UCSD-AML1 (cell line): ENCODE measurements at regions not wholly inside any gene's neighbourhood (a gene's known extent, or its start where the extent isn't known, plus 50 kb on each side); places are given as distances from the start of the nearest gene placed in this dataset.

Experiments
- DNase-seq: peaks from one replicate; lab custom pipeline; 2025; ENCODE audit not compliant: unreplicated experiment; lab: John Stamatoyannopoulos, UW

DNA sequence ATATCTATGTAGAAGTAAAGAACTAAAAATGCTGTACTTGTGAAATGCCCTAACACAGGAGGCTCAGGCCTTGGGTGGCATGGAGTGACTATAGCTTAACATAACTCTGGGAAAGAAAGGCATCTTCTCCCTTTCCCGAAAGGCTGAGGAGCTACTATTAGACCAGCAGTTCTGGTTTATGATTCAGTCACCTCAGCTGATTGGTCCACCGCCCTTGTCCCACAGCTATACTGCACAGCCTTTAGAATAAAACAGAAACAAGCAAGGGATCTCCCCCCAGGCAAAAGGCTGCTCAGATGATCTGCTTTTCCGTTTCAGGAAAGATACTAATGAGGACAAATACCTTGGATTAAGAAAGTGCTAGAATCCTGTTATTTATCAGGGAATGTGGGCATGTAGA is 171.3 kb downstream of the SNCA start:
- no peak for DNase-seq

DNA sequence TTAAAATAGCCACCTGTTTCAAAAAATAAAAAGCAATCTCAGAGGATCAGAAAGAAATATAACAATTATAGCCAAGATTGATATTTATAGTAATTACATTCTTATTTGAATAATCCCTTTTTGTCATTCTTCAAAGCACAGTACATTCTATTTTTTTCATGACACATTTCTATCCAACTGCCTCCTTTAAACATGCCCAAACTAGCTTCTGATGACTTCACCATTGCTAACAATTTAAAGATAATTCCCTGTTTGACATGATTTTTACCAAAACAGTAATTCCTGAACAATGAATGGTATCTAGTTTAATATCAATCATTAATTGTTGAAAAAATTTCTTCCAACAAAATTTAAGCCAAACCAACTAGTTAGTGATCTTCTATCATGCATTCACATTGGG is 172.4 kb downstream of the SNCA start:
- DNase-seq = no peak

DNA sequence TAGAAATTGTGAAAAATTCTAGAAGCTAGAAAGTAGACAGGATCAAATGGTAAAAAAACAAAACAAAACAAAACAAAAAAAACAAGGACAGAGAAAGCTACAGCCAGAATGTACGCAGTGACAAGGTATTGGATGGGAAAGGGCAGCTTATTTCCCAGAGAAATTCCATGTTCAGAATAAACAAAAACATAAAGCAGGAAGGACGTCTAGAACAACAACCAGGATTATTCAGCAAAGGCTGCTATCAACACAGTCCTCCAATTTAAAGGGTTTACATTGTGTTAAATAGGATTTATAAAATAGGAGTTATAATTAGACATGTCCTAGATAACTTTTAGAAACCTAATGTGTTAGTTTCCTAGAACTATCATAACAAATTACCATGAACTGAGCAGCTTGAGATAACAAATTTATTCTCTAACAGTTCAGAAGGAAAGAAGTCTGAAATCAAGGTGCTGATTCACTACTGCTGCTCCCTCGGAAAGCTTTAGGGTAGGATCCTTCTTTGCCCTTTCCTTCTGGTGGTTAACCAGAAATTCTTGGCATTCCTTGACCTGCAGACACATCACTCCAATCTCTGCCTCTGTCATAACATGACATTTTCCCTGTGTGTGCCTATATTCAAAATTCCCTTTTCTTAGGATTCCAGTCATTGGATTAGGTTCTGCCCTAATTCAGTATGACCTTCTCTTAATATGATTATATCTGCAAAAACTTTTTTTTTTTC is 175.6 kb downstream of the SNCA start:
- DNase-seq = no peak

DNA sequence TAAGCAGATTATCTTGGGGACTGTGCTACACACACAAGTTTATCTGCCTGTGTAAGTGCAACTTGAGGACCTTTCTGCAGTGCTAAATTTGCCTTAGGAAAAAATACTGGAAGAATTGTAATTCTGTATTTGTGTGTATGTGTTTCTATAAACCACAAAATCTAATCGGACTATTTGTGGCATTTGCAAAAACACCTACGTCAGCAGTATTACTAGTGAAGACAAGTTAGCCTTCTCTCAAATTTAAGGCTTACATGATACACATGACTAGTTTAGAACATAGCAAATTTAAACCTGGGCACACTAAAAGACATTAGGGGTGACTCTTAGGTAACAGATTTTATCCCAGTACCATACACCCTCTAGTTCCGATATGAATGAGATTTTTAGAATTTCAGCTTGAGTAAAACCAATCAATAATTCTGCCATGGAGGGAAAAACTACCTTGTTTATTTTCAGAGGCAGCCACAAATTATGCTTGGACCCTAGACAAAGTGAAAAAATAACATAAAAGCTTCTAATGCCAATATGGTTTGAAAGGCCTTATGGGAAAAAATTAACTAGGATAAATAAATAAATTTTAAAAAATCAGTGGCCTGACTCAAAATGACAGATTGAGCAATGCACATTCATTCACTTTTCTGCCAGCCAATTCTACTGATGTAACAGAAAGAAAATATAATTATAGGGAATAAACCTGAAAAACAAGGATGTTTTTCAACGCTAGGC is 176.4 kb downstream of the SNCA start:
- DNase-seq = no peak

DNA sequence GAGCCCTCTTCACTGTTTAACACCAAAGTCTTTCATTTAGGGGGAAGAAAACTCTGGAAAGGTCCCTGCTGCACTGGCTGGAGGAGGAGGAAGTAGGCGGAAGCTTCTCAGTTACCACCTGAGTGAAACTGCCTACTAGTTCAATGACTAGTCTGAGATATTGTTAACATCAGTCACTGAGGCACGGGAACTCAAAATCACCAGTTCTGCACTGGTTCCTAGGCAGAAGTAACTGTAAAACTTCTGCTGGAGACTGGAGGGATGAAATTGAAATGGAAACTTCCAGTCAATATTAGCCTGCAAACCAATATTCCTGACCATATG is 178.3 kb downstream of the SNCA start:
- DNase-seq = no peak

DNA sequence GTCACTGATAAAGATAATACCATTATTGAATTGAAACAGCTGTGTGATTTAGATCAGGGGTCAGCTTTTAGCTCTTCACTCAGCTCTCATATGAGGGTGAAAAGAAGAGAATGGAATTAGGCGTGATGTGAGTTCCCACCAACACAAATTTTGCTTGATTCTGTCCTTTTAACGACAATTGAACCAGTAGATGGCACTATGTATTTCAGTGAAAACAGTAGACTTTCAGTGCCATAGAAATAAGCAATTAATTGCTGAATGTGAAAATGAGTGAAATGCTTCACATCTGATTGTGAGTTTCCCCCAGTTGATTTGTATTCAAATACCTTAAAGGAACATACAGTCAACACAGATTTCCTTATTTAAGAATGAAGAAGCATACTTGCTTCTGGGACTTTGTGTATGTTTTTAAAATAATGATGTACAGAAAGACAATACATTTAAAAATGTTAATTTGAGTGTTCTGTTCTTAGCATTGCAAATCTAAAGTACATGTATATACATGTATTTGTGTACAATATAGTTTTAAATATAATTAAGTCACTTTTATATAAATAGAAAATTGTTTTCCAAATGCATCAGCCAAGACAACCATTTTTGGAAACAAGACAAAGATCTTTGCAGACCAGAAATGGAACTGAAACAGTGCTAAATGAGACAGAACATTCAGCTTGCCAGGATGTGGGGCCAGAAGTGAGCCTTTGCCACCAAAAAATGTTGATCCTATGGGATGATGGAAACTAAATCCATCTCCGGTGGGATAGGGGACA is 178.8 kb downstream of the SNCA start:
- DNase-seq = no peak

DNA sequence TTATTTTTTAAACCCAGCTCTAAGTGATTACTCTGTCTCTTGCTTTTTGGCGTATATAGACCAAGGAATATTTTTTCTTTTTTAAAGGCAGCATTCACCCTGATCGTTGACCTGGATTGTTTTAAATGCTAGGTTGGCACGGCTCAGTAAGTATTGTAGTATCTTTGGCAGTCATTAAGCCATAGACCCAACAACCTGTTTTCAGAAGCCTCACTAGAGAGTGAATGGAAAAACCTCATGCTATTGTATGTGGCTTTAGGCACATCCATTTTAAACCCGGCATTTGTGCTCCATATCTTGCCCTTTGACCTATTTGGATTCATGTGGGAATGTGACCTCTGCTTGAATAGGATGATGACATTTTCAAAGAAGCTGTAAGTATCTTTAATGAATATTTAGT is 183.9 kb downstream of the SNCA start:
- no peak for DNase-seq

DNA sequence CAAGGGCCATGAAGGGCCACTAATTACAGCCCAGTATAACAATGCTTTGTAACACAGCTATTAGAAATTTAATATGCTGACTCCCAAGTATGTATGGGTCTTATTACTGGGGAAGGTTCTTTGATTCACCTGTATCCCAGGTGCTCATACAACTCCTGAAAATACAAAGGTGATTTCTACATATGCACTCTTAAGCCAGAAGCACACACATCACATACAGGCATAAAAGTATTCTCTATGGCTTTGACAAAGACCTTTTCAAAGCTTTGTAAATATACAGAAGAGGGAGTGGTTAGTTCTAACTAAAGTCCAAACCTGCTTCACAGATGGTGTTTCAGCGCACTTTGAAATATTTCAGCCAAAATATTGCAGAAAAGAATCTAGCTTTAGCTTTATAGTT is 191.5 kb downstream of the SNCA start:
- DNase-seq = no peak

DNA sequence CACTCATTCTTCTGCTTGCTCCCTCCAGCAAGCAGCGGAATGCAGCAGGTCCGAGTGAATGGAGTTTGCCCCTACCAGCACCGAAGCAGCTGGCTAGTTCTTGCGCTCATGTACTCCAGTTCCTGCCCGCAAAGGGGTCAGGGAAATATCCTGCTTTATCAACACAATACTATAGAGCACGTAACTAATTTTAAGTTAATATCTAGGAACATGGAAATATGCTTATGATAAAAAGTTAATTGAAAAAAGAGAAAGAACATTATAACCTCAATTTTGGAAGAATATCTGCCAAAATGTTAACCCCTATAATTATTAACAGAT is 195.6 kb downstream of the SNCA start:
- DNase-seq = no peak

DNA sequence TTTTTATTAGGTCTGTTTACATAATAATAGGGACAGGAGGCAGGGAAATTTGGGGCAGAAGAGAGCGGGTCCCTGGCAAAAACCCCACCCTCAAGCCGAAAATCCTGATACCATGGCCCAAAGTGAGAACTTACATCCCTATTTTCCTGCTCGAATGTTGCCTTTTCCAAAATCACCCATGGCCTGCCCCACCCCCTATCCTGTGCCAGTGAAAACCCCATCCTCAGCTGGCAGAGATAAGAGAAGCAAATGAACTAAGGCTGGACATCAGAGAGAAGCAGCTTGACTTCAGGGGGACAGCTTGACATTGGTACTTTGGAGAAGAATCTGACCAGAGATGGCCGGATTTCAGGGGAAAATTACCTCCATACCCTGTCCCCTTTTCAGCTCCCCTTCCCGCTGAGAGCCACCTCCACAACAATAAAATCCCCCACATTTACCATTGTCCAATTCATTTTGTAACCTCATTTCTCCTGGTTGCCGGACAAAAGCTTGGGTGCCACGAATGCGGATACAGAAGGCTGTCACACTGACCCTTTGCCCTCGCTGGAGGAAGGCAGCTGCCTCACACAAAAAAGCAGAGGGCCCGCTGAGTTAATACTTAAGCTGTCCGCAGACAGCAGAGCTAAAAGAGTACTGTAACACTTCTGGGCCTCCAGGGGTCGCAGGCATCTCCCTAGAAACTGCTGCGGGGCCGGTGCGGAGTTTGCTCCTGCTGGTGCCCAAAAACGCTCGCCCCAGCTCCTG is 196.2 kb downstream of the SNCA start:
- peak; percentile 17 for DNase-seq

DNA sequence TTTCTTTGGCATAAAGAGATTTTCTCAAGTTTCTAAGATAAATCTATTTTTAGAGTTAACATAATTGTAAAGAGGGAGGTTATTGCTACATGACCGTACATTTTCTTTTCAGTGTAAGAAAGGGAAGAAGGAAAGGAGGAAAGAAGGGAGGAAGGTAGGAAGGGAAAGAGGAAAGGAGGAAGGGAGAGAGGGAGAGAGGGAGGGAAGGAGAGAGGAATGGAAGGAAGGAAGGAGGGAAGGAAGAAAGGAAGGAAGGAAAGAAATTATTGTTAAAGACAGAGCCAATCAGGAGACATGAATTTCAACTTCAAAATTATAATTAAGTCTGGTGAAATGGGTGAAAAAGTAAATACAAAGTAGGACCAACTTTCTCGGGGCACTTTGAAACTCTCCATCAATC is 197.6 kb downstream of the SNCA start:
- DNase-seq = no peak

DNA sequence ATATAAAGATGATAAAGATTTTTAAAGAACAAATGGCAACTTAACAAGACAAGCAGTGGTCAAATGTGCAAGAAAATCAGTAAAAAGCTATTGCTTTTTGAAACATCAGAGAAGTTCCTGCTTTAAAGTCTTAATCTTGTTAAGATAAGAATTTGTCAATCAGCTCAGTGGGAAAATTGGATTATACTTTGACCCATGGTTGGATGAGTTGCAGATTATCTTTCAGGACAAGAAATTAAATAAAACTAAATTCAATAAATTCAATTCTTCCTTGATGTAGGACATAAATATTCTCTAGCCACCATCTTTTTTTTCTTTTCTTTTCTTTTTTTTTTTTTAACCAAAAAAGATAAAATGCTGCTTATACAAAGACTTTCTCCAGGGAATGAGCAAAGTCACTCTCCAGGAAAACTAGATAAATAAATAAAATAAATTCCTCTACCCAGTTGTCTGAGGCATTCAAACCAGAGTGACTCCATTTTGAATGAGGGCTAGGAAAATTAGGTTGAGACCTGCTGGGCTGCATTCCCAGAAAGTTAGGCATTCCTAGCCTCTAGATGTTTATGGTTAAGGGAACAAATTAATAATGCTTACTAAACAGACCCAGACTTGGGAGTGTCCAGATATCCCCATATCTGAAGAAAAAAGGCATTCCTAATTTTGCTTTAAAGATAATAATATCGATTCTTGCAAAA is 211.2 kb downstream of the SNCA start:
- DNase-seq = no peak

DNA sequence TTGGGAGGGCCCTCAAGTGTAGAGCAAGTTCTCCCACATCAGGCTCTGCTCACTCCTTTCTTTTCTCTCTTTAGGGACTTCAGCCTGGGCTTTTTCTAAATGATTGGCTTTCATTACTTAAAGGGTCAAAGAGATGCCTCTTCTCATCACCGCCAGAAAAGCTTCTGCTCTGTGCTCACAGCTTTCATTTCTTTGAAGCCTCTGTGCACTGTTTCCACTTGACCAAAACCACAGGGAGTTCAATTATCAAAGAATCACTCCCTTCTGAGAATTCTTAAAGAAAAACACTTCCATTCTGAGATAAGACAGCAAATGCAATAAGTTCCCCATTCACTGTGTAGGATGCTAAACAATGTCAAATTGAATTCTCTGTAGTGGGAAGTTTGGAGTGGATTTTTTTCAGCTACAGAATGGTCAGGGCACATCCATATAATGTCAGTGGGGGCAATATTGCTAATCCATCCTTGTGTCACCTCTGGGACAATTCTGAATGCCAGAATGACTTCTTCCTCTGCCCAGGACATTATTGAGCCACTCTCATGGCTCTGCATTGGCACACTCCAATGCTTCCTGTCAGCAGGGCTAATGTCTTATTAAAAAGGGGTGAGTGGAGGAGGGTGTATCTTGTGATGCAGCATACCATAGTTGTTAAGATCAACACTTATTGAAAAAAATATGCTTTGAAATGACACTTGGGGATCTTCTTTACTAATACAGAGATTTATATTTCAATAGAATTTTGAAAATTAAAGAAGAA is 217.6 kb downstream of the SNCA start:
- no peak for DNase-seq

DNA sequence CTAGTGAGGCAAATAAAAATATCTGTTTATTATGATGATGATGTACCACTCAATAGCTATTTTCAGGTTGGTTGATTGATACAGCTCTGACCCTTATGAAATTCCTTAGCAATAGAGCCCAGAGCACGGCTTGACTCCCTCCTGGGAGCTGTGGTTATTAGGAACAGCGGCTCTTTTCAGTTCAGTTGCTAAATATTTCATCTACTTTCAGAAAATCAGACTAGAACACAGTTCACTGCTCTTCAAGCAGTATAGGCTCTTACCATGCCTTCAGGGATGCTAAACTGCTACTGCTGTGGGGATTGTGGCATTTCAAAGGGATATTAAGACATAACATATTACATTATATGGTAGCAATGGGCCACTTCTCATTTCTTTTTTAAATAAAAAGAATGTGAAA is 218.8 kb downstream of the SNCA start:
- no peak for DNase-seq

DNA sequence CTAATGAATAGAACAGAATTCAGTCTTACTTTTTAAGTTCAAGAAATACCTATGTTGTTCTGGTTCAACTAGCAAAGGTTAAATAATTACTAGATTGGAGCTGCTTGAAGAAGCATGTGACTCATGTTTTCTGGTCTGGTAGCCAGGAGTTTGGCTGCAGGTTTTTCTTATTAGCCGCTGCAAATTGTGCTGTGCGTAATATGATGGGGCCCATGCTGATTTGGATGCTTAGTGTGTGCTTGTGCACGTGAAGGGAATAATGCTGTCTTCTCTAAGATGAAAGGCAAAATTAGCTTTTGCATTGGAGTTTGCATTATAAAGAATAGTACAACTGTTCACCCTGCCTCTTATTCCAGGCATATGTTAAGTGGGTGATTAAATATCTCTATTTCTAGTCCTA is 219.6 kb downstream of the SNCA start:
- no peak for DNase-seq

DNA sequence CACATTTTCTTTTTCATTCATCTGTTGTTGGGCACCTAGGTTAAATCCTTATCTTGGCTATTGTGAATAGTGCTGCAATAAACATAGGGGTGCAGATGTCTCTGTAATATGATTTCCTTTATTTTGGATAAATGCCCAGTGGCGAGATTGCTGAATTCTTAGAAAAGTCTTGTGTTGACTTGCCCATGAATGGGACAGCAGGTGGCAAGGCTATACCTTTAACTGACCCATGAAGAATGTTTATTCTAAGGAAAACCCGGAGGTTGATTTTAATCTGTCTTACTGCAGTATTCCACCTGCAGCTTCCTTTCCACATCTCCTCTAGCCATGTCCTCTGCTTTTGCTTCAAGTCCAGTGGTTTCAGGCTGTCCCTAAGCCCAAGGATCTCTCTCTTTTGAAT is 220.6 kb downstream of the SNCA start:
- no peak for DNase-seq

DNA sequence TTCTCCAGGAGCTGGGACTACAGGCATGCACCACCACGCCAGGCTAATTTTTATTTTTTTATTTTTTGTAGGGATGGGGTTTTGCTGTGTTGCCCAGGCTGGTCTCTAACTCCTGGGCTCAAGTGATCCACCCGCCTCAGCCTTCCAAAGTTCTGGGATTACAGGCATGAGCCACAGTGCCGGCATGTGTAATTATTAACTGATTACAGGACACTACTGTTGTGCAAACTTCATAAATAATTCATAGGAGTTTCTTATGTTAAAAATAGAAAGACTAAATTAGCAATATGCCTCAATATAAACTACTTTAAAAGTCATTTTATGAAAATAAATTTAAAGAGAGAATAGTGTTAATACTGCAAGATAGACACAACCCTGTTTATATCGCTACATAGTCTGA is 221.9 kb downstream of the SNCA start:
- no peak for DNase-seq

DNA sequence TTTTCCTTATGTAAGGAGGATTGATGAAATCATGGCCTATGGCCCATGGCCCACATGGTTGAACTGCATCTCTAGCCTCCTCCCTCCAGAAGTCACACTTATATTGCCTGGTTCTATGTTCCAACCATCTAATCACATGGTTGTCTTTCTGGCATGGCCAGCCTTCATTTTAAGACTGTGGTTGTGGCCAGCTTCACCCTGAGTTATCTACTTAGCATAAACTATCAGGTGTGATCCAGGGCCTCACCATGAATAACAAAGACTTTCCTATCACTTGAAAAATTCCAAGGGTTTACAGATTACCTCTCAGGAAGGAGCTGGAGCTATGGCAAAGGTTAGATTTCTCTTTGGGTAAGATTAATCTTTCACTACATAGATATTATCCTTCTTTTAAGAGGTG is 222.8 kb downstream of the SNCA start:
- DNase-seq = no peak

DNA sequence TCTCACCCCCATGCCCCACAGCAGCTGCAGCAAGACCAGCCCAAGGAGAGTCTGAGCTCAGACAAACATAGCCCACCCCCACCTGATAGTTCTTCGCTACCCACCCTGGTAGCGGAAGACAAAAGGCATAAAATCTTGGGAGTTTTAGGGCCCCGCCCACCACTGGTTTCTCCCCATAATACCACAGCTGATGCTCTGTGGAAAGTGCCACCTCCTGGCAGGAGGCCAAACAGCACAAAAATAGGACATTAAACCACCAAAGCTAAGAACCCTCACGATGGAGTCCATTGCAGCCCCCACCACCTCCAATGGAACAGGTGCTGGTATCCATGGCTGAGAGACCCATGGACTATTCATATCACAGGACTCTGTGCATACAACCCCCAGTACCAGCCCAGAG is 226.7 kb downstream of the SNCA start:
- DNase-seq = no peak

DNA sequence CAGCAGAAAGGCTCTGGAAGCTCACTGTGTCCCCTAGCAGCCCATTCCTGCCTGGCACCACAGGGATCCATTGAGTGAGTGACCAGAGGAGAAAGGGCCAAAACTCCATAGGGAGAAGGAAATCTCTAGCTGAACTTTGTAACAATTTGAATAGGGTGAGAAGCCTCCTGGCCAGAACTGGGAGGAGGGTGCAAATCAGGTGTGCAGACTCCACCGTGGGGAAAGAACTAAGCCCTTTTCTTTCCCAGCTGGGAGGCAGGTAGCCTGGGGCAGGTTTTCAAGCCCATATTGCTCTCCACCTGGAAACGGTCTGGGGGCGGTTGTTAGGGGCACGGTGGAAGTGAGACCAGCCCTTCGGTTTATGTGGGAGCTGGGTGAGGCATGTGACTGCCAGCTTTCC is 227.2 kb downstream of the SNCA start:
- DNase-seq = no peak
